Pancreas (tissue), 10 donors: ENCODE measurements at regions not wholly inside any gene's neighbourhood (a gene's known extent, or its start where the extent isn't known, plus 50 kb on each side); places are given as distances from the start of the nearest gene placed in this dataset.

Source experiments
- ATAC-seq, 4 donors: fragments of 200-7000 bp; cut with Tn5 transposase; one replicate each; pipeline versions ENCODE4 v1.8.0 to v1.9.1; 2020; ENCODE audit warnings: mild to moderate bottlenecking in 4 of 4, moderate library complexity in 4 of 4
- DNase-seq, 6 donors: peaks; one replicate each; pipeline ENCODE4 v3.0.0-alpha.2; 2020
- FAIRE-seq: peaks from 2 replicates; lab custom pipeline; 2012; peaks lifted over from hg19 to GRCh38; lab: Jason Lieb, UNC
- H3K27ac ChIP-seq, 4 donors: fragments of 200-600 bp; sonication (generic); 1 replicate in 3 of 4; 2 replicates in 1 of 4; pipeline versions ENCODE4 v1.5.0 to v1.8.0; 2020
- H3K27me3 ChIP-seq, 4 donors: fragments of 200-600 bp; one replicate each; pipeline ENCODE4 v1.8.0; 2021
- H3K36me3 ChIP-seq, 3 donors: fragments of 200-600 bp; sonication (generic) in 1 of 3; one replicate each; pipeline versions ENCODE4 v1.5.0 to v1.8.0; 2020 to 2021
- H3K4me1 ChIP-seq, 3 donors: fragments of 200-600 bp; one replicate each; pipeline ENCODE4 v1.8.0; 2021
- H3K4me3 ChIP-seq, 4 donors: fragments of 200-600 bp; sonication (generic) in 2 of 4; one replicate each; pipeline versions ENCODE4 v1.5.0 to v1.8.0; 2020 to 2021
- H3K9me3 ChIP-seq, 4 donors: fragments of 200-600 bp; one replicate each; pipeline ENCODE4 v1.8.0; 2021
- CTCF ChIP-seq, 4 donors: fragments of 200-600 bp; sonication (generic) in 3 of 4; IDR thresholded peaks; one replicate each; pipeline versions ENCODE4 v1.5.0 to v1.8.0; 2021; ENCODE audit warnings: antibody characterized with exemption in 4 of 4
- WGBS, 2 donors: extraction: QIAGEN DNeasy Blood & Tissue Kit; methylation state at CpG; one replicate each; pipeline ENCODE4 v1.1.7; 2013; 5-methylcytosine and 5-hydroxymethylcytosine counted together
- intact Hi-C, 3 donors: fragments of 100-400 bp; cut with DNase I; formaldehyde crosslinking; loops; one replicate each; pipeline versions ENCODE4 v1.11.1 to v1.14.2; 2022
- donor health status: healthy with polysubstance abuse.
- donor health status: DM: no; HTN: no; CAD: no; lungs with moderate emphysema.
- donor health status: DM: no; HTN: no; CAD: no.
- donor health status: control.
- donor health status: control.
- donor health status: Bipolar disorder and iron deficiency.
- donor health status: DM: yes; HTN: yes; CAD: no.
- donor health status: DM: no; HTN: no; CAD: no.
- donor health status: DM: no; HTN: no; CAD: no.
- donor health status: DM: yes; HTN: yes; CAD: no.

GRCh38 chr22:25388866-25389540, 169.6 kb downstream of the CRYBB2 start:
- Histone ChIP-seq H3K9me3 (no peaks in the 10 kb centered on the region), H3K4me1 (peaks cover 0 to 4% (median 0%) of the 10 kb centered on the region in 3 donors), H3K27me3 (no peaks in the 10 kb centered on the region), H3K27ac (peak overlapping the region in 1 of 4 donors; percentile 11), H3K4me3 (no peak overlapping the region), H3K36me3 (no peaks in the 10 kb centered on the region)
- no peak for TF ChIP-seq CTCF (IDR thresholded peaks at IDR 0.05)
- DNase-seq: no peak
- peak in 2 of 4 donors; percentile 49 to 65 for ATAC-seq
- no peak for FAIRE-seq
- intact Hi-C loops: no loop called here
- WGBS, 2 donors: 47 to 55% methylated on average over 10 of the region's 10 CpGs

DNA sequence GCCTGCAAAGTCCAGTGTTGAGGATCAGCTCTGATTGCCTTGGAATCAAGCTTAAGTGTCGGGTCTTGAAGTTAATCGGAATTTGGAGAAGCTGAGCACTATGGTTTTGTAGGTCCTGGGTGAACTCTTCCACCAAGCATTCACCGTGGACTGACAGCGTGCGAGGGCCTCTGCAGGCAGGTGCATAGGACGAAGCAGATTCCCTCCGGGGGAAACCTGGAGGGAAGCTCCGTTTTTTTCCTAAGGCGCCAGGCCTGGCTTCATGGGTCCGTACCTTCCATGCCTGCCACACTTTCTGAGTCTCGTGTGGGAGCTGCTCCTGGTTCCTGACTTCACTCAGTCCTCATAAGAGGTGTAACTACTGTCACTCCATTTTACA, 170.1 kb downstream of the CRYBB2 start:
- peak overlapping the region in 1 of 4 donors; percentile 11 for H3K27ac ChIP-seq
- ATAC-seq: no peak
- no peaks in the 10 kb centered on the region for H3K36me3 ChIP-seq
- H3K27me3 ChIP-seq: no peaks in the 10 kb centered on the region
- DNase-seq: no peak
- no peak for TF ChIP-seq CTCF (IDR thresholded peaks at IDR 0.05)
- no peak overlapping the region for H3K4me3 ChIP-seq
- WGBS, 2 donors: 91 to 93% methylated on average over 11 of the region's 11 CpGs
- H3K4me1 ChIP-seq: peaks cover 0 to 4% (median 0%) of the 10 kb centered on the region in 3 donors
- no peak for FAIRE-seq
- intact Hi-C loops: no loop called here
- H3K9me3 ChIP-seq: no peaks in the 10 kb centered on the region

- intact Hi-C loops: no loop called here
- Histone ChIP-seq H3K27ac (no peak overlapping the region), H3K36me3 (no peaks in the 10 kb centered on the region), H3K27me3 (no peaks in the 10 kb centered on the region), H3K9me3 (no peaks in the 10 kb centered on the region), H3K4me1 (peaks cover 0 to 4% (median 0%) of the 10 kb centered on the region in 3 donors), H3K4me3 (no peak overlapping the region)
- WGBS, 2 donors: 85 to 86% methylated on average over 20 of the region's 20 CpGs
- FAIRE-seq: no peak
- DNase-seq: no peak
- TF ChIP-seq CTCF (IDR thresholded peaks at IDR 0.05): no peak
- peak in 2 of 4 donors; percentile 24 to 28 for ATAC-seq
These were observed 171.1 kb downstream of the CRYBB2 start for GRCh38 chr22:25390297-25391240.

DNA sequence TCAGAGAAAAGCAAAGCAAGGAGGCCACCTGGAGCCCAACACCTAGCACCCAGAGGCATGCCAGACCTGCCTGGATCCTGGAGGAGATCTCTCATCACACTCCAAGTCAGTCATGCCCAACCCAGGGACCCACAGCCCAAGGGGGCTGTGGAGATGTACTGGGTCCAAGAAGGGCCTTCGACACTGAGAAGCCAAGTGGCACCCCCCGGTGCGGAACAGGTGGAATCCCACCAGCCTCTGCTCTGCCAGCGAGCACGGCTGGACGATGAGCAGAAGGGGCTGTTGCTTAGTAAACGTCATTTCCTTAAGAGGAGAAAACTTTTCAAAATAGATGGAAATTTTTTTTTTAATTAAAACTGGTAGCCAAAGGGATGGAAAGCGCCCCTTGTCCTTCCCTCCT, 171.9 kb upstream of the GRK3 start:
- intact Hi-C loops: no loop called here
- no peaks in the 10 kb centered on the region for H3K27me3 ChIP-seq
- no peak overlapping the region for H3K27ac ChIP-seq
- no peak overlapping the region for H3K4me3 ChIP-seq
- WGBS, 2 donors: 90 to 99% methylated on average over 8 of the region's 8 CpGs
- H3K4me1 ChIP-seq: peaks cover 0 to 7% (median 0%) of the 10 kb centered on the region in 3 donors
- ATAC-seq (no peak), FAIRE-seq (no peak), DNase-seq (peak in 1 of 6 donors; percentile 43)
- no peaks in the 10 kb centered on the region for H3K36me3 ChIP-seq
- H3K9me3 ChIP-seq: no peaks in the 10 kb centered on the region
- TF ChIP-seq CTCF (IDR thresholded peaks at IDR 0.05): no peak
